ENCODE measurements at regions not wholly inside any gene's neighbourhood (a gene's known extent, or its start where the extent isn't known, plus 50 kb on each side); places are given as distances from the start of the nearest gene placed in this dataset.
A peak's percentile ranks its signal among the peaks of the same experiment; 100 is the strongest.

- DNase-seq: no peak
Observed at GRCh38 chr21:35896060-35896459, 164.3 kb downstream of the SETD4 start.

- no peak for DNase-seq
Observed at GRCh38 chr21:35895598-35895997, 164.7 kb downstream of the SETD4 start.

DNA sequence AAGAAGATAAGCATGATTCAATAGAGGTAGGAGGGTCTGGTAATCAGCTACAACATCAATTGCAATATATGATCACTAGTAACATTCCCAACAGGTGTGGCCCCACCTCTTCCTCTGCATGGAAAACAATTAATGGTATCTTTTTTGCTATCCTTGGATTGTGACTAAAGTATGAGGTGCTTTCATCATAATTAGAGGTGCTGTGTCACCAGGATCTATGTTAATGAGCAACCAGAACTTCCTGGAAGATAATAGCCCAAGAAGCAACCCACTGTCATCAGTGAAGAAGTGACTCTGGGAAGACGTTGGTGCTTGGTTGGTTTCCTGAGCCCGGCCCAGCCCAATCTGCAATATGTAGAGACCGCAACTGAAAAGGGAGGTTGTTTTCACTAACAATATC is 167.2 kb downstream of the SETD4 start:
- no peak for DNase-seq

- DNase-seq: no peak
Observed at GRCh38 chr21:35886887-35887286, 173.4 kb downstream of the SETD4 start.

DNA sequence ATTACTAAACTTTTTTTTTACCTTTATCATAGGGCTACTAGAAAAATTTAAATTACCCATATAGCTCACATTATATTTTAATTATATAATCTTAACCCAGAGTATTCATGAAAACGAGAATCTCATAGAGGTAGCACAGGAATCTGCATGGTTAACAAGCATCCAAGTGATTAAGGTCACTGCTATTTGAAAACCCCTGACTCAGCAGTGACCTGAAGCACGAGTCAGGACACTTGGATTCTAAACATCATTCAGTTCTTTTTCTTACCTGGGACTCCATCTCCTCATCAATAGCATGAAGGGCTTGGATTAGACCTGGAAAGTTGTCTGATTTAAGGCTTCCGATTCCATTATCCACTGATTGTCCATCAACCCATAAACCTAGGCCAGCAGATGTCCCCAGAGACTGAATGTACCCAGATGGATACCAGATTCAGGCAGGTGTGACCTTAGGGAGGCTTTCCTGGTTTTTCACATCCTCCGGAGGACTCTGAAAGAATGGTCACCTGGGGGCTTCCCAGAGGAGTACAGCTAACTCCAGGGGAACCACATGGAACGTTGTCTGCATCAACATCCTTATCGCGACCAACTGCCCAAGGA is 174.3 kb downstream of the SETD4 start:
- no peak for DNase-seq

DNA sequence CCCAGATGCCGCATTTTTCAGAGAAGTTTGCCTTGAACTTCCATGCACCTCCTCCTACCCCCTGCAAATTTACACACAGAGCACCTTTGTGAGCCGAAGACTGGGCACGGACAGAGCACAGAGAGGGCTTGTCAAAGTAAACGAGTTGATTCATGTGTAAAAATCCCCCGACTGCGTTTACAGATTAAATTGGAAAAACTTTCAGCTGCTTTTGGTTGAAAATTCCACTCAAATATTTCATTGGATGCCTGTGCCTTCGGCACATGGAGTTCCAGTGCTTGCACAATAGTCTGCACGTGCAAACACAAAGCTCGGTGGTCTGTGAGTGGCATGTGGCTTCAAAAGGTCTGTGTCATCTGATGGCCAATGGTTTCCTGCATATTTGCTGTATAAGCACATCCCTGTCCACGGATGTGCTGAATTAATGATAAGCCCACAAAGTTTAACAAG is 177.5 kb downstream of the SETD4 start:
- no peak for DNase-seq

DNA sequence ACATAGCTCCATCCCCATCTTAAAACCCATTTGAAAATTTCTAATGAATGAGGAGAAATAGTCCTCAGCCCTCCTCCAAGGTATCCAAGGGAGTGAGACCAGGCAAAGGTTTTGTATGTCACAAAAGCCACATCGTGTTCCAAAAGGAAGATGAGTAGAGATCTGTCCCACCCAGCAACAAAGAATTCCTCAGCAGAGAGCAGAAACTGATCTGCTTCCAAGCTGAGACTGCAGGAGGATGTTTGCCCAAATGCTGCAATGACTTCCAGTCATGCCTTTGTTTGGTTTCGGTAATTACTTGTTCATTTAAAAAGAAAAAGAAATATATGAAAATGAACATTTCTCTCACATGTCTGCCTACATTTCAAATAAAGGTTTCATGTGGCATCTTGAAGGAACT is 186.9 kb downstream of the SETD4 start:
- DNase-seq: no peak

GRCh38 chr21:35871906-35872305 is 188.4 kb downstream of the SETD4 start:
- DNase-seq: no peak

GRCh38 chr21:35868869-35869223 is 191.5 kb downstream of the SETD4 start:
- no peak for DNase-seq

DNA sequence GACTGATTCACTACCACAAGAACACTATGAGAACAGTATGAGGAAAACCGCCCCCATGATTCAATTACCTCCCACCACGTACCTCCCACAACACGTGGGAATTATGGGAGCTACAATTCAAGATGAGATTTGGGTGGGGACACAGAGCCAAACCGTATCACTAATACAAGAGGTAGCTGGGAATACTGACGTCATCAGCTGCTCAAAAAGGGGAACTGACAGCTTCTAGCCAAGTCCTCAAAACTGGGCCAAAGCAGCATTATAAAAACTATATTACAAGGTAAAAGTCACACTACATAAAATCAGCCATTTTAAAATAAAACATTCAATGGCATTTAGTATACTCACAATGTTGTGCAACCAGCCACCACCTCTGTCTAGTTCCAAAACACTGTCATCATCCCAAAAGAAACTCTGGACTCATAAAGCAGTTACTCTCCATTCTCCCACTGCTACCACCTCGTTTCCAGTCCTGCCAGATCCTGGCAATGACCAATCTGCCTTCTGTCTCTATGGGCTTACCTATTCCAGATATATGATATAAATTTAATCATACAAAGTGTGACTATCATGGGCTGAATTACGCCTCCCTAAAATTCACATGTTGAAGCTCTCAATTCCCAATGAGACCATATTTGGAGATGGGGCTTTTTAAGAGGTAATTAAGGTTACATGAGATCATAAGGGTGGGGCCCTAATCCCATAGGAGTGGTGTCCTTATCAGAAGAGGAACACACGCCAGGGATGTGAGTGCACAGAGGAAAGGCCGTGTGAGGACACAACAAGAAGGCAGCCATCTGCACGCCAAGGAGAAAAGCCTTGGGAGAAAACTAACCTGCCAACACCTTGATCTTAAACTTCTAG is 192.1 kb downstream of the SETD4 start:
- no peak for DNase-seq

GRCh38 chr21:35864039-35864438 is 196.3 kb downstream of the SETD4 start:
- no peak for DNase-seq

GRCh38 chr21:35862969-35863368 is 197.4 kb downstream of the SETD4 start:
- DNase-seq: no peak

GRCh38 chr21:35861661-35862060 is 198.7 kb downstream of the SETD4 start:
- DNase-seq: no peak

- no peak for DNase-seq
Observed at GRCh38 chr21:35860189-35860869, 200.0 kb downstream of the SETD4 start.

DNA sequence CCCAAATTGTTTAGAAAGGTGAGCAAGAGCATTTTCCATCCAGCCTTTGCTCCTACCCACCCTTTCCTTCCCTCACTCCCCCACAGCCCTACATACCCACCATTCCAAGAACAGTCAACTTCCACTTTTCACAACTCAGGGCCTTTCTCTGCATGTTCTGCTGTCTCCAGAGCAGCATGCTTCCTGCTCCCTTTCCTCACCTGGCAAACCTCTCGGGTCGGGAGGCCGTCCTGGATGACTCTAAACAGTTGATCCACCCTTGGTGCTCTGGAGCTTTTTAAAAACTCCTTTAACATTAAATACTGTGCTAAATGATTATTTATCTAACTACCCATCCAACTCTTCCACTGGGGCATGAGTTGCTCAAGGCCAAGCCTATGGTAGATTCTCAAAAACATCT is 200.6 kb downstream of the SETD4 start:
- DNase-seq: no peak

GRCh38 chr21:35857095-35857494 is 203.2 kb downstream of the SETD4 start:
- no peak for DNase-seq

GRCh38 chr21:35855484-35855883 is 204.8 kb downstream of the SETD4 start:
- no peak for DNase-seq

GRCh38 chr21:35854281-35854680 is 206.0 kb downstream of the SETD4 start:
- DNase-seq: no peak

DNA sequence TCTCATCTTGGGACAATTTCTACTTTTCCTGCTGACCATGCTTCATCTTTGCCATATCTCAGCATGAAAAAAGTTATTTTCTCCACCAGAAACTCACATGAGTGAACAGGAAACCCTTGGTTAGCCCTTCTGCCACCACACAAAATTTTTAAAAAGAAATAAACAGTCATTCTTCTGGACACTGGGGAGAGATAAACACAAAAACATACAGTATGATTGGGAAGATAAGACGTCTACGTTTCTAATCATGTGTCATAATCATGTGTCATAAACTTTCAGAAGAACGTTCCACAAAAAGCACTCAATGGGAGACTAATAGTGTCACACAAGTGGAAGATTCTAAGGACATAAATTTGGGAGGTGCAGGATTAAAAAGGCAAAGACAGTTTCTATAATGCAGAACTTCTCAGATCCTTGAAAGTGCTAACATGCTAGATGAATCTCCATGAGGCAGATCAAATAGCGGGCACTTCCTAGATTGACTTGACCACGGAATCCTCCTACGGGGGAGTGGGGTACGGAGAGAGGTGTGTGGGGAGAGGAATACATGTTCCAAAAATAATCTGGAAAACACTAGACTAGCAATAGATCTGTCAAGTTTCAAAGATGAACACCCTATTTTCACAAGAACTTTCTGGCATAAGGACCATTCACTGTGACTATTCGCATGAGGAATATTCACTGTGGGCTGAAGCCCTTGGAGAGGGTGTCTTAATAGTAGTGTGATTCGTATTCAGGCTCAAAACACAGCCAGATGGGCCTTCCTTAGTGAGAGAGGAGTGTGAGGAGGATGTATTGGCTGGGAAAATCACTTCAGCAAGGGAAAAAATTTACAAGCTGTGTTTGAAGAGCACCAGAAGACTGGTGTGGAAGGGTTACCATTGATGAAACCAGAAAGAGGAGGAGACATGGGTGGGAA is 206.7 kb downstream of the SETD4 start:
- no peak for DNase-seq

DNA sequence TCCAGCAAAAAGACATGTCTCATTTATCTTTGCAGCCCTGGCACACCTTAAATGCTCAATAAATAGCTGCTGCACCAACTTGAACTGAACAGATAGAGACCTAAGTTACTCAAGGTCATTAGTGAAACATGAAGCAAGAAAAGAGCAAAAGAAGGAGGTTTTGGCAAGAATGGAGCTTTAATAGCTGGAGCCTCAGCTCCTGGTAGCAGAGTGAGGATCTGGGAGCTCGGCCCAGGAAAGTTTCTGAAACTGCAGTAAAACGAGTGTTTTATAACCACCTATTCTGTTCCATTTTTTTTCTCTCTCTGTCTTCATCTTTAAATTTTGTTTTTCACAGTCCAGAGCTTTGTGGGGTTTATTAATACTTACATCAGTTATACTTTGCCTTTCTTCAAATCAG is 207.5 kb downstream of the SETD4 start:
- DNase-seq: no peak

- DNase-seq: no peak
Observed at GRCh38 chr21:35850542-35851103, 209.7 kb downstream of the SETD4 start.

DNA sequence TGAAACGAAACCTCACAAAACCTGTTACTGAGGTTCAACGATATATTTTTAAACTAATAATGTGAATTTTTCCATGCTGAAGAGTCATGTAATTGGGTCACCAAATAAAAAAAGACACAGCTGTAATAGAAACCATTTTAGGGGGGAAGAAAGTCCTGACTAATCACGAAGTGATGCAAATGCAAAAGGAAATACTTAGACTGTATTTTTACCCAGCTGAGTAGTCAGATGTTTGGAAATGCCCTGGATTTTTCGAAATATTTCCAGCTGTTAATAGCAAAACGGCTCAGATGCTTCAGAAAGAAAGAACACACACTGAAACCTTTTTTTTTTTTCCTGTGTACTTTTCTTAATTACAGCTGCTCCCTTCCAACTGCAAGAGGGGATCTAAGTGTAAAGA is 210.3 kb downstream of the SETD4 start:
- peak in 1 of 2 donors; percentile 6 for DNase-seq
